ENCODE measurements at regions not wholly inside any gene's neighbourhood (a gene's known extent, or its start where the extent isn't known, plus 50 kb on each side); places are given as distances from the start of the nearest gene placed in this dataset.

GRCh38 chr2:120596191-120596811 lies 139.4 kb upstream of the GLI2 start:
- H4K8ac ChIP-seq (ENCODE audit: low read depth, low read length): no peak overlapping the region
- H3K18ac ChIP-seq (ENCODE audit: low read length): no peak overlapping the region
- DNase-seq: no peak
- no peaks in the 10 kb centered on the region for H3K79me1 ChIP-seq (ENCODE audit: low read length)
- H2BK5ac ChIP-seq (ENCODE audit: low read depth, low read length, poor library complexity): no peak overlapping the region
- no peak overlapping the region for H2AFZ ChIP-seq (ENCODE audit: insufficient read depth, low read length, poor library complexity)
- H2AK5ac ChIP-seq (ENCODE audit: low read length): no peak overlapping the region
- no peak overlapping the region for H4K91ac ChIP-seq (ENCODE audit: low read depth, low read length)
- no peak overlapping the region for H3K4me2 ChIP-seq (ENCODE audit: low read length)
- no peak overlapping the region for H3K4ac ChIP-seq (ENCODE audit: low read depth, low read length)
- H3K9me3 ChIP-seq (ENCODE audit: insufficient read depth, low read depth, low read length): no peaks in the 10 kb centered on the region
- H2BK12ac ChIP-seq (ENCODE audit: low read length): no peak overlapping the region
- H3K9ac ChIP-seq (ENCODE audit: low read length): no peak overlapping the region
- no peak overlapping the region for H2BK120ac ChIP-seq (ENCODE audit: insufficient read depth, low read length, poor library complexity)
- no CpG with 5 or more reads among the region's 16 CpGs for WGBS (ENCODE audit: extremely low coverage, insufficient coverage, insufficient read length)
- H3K27ac ChIP-seq (ENCODE audit: low read depth, low read length): no peak overlapping the region
- no peak overlapping the region for H3K23ac ChIP-seq (ENCODE audit: low read length)
- peaks cover 0 to 4% of the 10 kb centered on the region in 2 experiments for H3K4me1 ChIP-seq (ENCODE audit: control insufficient read depth in 1 of 2, insufficient read depth in 2 of 2, low read length in 2 of 2)
- H3K4me3 ChIP-seq (ENCODE audit: low read depth, low read length): no peak overlapping the region
- H3K36me3 ChIP-seq (ENCODE audit: control insufficient read depth in 1 of 2, insufficient read depth in 2 of 2, low read length in 2 of 2): no peaks in the 10 kb centered on the region
- H4K12ac ChIP-seq (ENCODE audit: low read depth, low read length): no peak overlapping the region
- H3K14ac ChIP-seq (ENCODE audit: low read length): no peak overlapping the region
- H3K79me2 ChIP-seq (ENCODE audit: control insufficient read depth, insufficient read depth, low read length, poor library complexity): no peaks in the 10 kb centered on the region
- no peaks in the 10 kb centered on the region for H3K27me3 ChIP-seq (ENCODE audit: insufficient read depth, low read length)

GRCh38 chr2:120596990-120597594 lies 138.6 kb upstream of the GLI2 start:
- no peaks in the 10 kb centered on the region for H3K36me3 ChIP-seq (ENCODE audit: control insufficient read depth in 1 of 2, insufficient read depth in 2 of 2, low read length in 2 of 2)

GRCh38 chr2:120597595-120598193 lies 138.0 kb upstream of the GLI2 start:
- no peak overlapping the region for H4K12ac ChIP-seq (ENCODE audit: low read depth, low read length)
- no peaks in the 10 kb centered on the region for H3K9me3 ChIP-seq (ENCODE audit: insufficient read depth, low read depth, low read length)
- WGBS (ENCODE audit: extremely low coverage, insufficient coverage, insufficient read length): no CpG with 5 or more reads among the region's 19 CpGs
- no peak overlapping the region for H3K18ac ChIP-seq (ENCODE audit: low read length)
- H3K79me1 ChIP-seq (ENCODE audit: low read length): no peaks in the 10 kb centered on the region
- no peak overlapping the region for H4K8ac ChIP-seq (ENCODE audit: low read depth, low read length)
- no peak overlapping the region for H2BK5ac ChIP-seq (ENCODE audit: low read depth, low read length, poor library complexity)
- no peak overlapping the region for H3K4ac ChIP-seq (ENCODE audit: low read depth, low read length)
- H3K79me2 ChIP-seq (ENCODE audit: control insufficient read depth, insufficient read depth, low read length, poor library complexity): no peaks in the 10 kb centered on the region
- no peak overlapping the region for H2AK5ac ChIP-seq (ENCODE audit: low read length)
- H3K27ac ChIP-seq (ENCODE audit: low read depth, low read length): no peak overlapping the region
- H4K91ac ChIP-seq (ENCODE audit: low read depth, low read length): no peak overlapping the region
- no peak overlapping the region for H2BK12ac ChIP-seq (ENCODE audit: low read length)
- H3K14ac ChIP-seq (ENCODE audit: low read length): no peak overlapping the region
- no peak overlapping the region for H3K4me3 ChIP-seq (ENCODE audit: low read depth, low read length)
- no peak overlapping the region for H2AFZ ChIP-seq (ENCODE audit: insufficient read depth, low read length, poor library complexity)
- H3K27me3 ChIP-seq (ENCODE audit: insufficient read depth, low read length): no peaks in the 10 kb centered on the region
- no peak overlapping the region for H3K4me2 ChIP-seq (ENCODE audit: low read length)
- no peak overlapping the region for H3K9ac ChIP-seq (ENCODE audit: low read length)
- DNase-seq: no peak
- no peak overlapping the region for H2BK120ac ChIP-seq (ENCODE audit: insufficient read depth, low read length, poor library complexity)
- no peak overlapping the region for H3K23ac ChIP-seq (ENCODE audit: low read length)
- H3K4me1 ChIP-seq (ENCODE audit: control insufficient read depth in 1 of 2, insufficient read depth in 2 of 2, low read length in 2 of 2): peaks cover 0 to 4% of the 10 kb centered on the region in 2 experiments
- no peaks in the 10 kb centered on the region for H3K36me3 ChIP-seq (ENCODE audit: control insufficient read depth in 1 of 2, insufficient read depth in 2 of 2, low read length in 2 of 2)

More at GRCh38 chr2:120596990-120597594, 138.6 kb upstream of the GLI2 start:
- Histone ChIP-seq H4K91ac (ENCODE audit: low read depth, low read length) (no peak overlapping the region), H3K4me2 (ENCODE audit: low read length) (no peak overlapping the region), H3K9ac (ENCODE audit: low read length) (no peak overlapping the region), H4K12ac (ENCODE audit: low read depth, low read length) (no peak overlapping the region), H3K14ac (ENCODE audit: low read length) (no peak overlapping the region), H2AK5ac (ENCODE audit: low read length) (no peak overlapping the region), H3K27me3 (ENCODE audit: insufficient read depth, low read length) (no peaks in the 10 kb centered on the region), H2AFZ (ENCODE audit: insufficient read depth, low read length, poor library complexity) (no peak overlapping the region), H3K18ac (ENCODE audit: low read length) (no peak overlapping the region), H3K4me3 (ENCODE audit: low read depth, low read length) (no peak overlapping the region), H3K79me1 (ENCODE audit: low read length) (no peaks in the 10 kb centered on the region), H3K4me1 (ENCODE audit: control insufficient read depth in 1 of 2, insufficient read depth in 2 of 2, low read length in 2 of 2) (peaks cover 0 to 4% of the 10 kb centered on the region in 2 experiments), H3K23ac (ENCODE audit: low read length) (no peak overlapping the region), H2BK12ac (ENCODE audit: low read length) (no peak overlapping the region), H2BK120ac (ENCODE audit: insufficient read depth, low read length, poor library complexity) (no peak overlapping the region), H2BK5ac (ENCODE audit: low read depth, low read length, poor library complexity) (no peak overlapping the region), H3K9me3 (ENCODE audit: insufficient read depth, low read depth, low read length) (no peaks in the 10 kb centered on the region), H3K27ac (ENCODE audit: low read depth, low read length) (no peak overlapping the region), H3K4ac (ENCODE audit: low read depth, low read length) (no peak overlapping the region), H4K8ac (ENCODE audit: low read depth, low read length) (no peak overlapping the region), H3K79me2 (ENCODE audit: control insufficient read depth, insufficient read depth, low read length, poor library complexity) (no peaks in the 10 kb centered on the region)
- WGBS (ENCODE audit: extremely low coverage, insufficient coverage, insufficient read length): no CpG with 5 or more reads among the region's 12 CpGs
- no peak for DNase-seq

- Histone ChIP-seq H4K8ac (ENCODE audit: low read depth, low read length) (no peak overlapping the region), H3K9me3 (ENCODE audit: insufficient read depth, low read depth, low read length) (no peaks in the 10 kb centered on the region), H2AK5ac (ENCODE audit: low read length) (no peak overlapping the region), H3K4me1 (ENCODE audit: control insufficient read depth in 1 of 2, insufficient read depth in 2 of 2, low read length in 2 of 2) (peaks cover 0 to 4% of the 10 kb centered on the region in 2 experiments), H2BK12ac (ENCODE audit: low read length) (no peak overlapping the region), H3K79me2 (ENCODE audit: control insufficient read depth, insufficient read depth, low read length, poor library complexity) (no peaks in the 10 kb centered on the region), H4K12ac (ENCODE audit: low read depth, low read length) (no peak overlapping the region), H3K18ac (ENCODE audit: low read length) (no peak overlapping the region), H2BK5ac (ENCODE audit: low read depth, low read length, poor library complexity) (no peak overlapping the region), H4K91ac (ENCODE audit: low read depth, low read length) (no peak overlapping the region), H3K36me3 (ENCODE audit: control insufficient read depth in 1 of 2, insufficient read depth in 2 of 2, low read length in 2 of 2) (no peaks in the 10 kb centered on the region), H3K27ac (ENCODE audit: low read depth, low read length) (no peak overlapping the region), H3K9ac (ENCODE audit: low read length) (no peak overlapping the region), H3K4me3 (ENCODE audit: low read depth, low read length) (no peak overlapping the region), H3K27me3 (ENCODE audit: insufficient read depth, low read length) (no peaks in the 10 kb centered on the region), H2BK120ac (ENCODE audit: insufficient read depth, low read length, poor library complexity) (no peak overlapping the region), H3K23ac (ENCODE audit: low read length) (no peak overlapping the region), H2AFZ (ENCODE audit: insufficient read depth, low read length, poor library complexity) (no peak overlapping the region), H3K4me2 (ENCODE audit: low read length) (no peak overlapping the region), H3K14ac (ENCODE audit: low read length) (no peak overlapping the region), H3K4ac (ENCODE audit: low read depth, low read length) (no peak overlapping the region), H3K79me1 (ENCODE audit: low read length) (no peaks in the 10 kb centered on the region)
- no CpG with 5 or more reads among the region's 5 CpGs for WGBS (ENCODE audit: extremely low coverage, insufficient coverage, insufficient read length)
- DNase-seq: no peak
These were observed 137.3 kb upstream of the GLI2 start for GRCh38 chr2:120598416-120598815.

All from trophoblast cell (in vitro differentiated cells and primary cell).